ENCODE measurements at regions not wholly inside any gene's neighbourhood (a gene's known extent, or its start where the extent isn't known, plus 50 kb on each side); places are given as distances from the start of the nearest gene placed in this dataset.

GRCh38 chr5:133839721-133840120, 128.7 kb downstream of the C5orf15 start:
- no peak overlapping the region for H3K27ac Mint-ChIP-seq
- TF ChIP-seq, protein P1, sequence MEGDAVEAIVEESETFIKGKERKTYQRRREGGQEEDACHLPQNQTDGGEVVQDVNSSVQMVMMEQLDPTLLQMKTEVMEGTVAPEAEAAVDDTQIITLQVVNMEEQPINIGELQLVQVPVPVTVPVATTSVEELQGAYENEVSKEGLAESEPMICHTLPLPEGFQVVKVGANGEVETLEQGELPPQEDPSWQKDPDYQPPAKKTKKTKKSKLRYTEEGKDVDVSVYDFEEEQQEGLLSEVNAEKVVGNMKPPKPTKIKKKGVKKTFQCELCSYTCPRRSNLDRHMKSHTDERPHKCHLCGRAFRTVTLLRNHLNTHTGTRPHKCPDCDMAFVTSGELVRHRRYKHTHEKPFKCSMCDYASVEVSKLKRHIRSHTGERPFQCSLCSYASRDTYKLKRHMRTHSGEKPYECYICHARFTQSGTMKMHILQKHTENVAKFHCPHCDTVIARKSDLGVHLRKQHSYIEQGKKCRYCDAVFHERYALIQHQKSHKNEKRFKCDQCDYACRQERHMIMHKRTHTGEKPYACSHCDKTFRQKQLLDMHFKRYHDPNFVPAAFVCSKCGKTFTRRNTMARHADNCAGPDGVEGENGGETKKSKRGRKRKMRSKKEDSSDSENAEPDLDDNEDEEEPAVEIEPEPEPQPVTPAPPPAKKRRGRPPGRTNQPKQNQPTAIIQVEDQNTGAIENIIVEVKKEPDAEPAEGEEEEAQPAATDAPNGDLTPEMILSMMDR (IDR thresholded peaks at IDR 0.05; ENCODE audit: unreplicated experiment): no peak
- no peak overlapping the region for H3K4me3 Mint-ChIP-seq
- H3K36me3 Mint-ChIP-seq: no peaks in the 10 kb centered on the region
- H3K9me3 Mint-ChIP-seq: peaks cover 17% of the 10 kb centered on the region
- H3K4me1 Mint-ChIP-seq: peaks cover 11% of the 10 kb centered on the region
- no peak for DNase-seq (ENCODE audit: low spot score in 2 of 2, unreplicated experiment in 2 of 2)
- peaks cover 17% of the 10 kb centered on the region for H3K27me3 Mint-ChIP-seq (ENCODE audit: low read depth)

DNA sequence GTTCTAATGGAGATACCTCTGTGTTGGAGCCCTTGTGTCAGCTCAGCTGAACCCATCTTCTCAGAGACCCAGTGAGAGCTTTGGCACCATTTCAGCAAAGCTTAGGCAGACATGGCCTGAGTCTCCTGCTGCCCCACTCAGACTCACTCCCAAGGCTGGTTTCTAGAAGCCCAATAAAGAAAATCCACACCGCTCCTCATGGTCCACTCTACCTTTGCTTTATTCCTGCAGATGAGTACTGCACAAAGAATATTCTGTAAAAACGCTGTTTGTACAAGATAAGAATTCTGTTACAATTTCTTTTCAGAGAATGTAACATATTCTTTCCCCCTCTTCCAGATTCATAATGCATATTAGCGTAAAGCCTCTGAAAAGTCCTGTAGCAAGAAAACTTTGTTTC, 129.3 kb downstream of the C5orf15 start:
- Mint-ChIP-seq H3K27ac (no peak overlapping the region), H3K27me3 (ENCODE audit: low read depth) (peaks cover 17% of the 10 kb centered on the region), H3K36me3 (no peaks in the 10 kb centered on the region), H3K4me1 (peaks cover 9% of the 10 kb centered on the region), H3K9me3 (peaks cover 17% of the 10 kb centered on the region), H3K4me3 (no peak overlapping the region)
- no peak for DNase-seq (ENCODE audit: low spot score in 2 of 2, unreplicated experiment in 2 of 2)
- TF ChIP-seq, protein P1 (IDR thresholded peaks at IDR 0.05; ENCODE audit: unreplicated experiment): no peak

DNA sequence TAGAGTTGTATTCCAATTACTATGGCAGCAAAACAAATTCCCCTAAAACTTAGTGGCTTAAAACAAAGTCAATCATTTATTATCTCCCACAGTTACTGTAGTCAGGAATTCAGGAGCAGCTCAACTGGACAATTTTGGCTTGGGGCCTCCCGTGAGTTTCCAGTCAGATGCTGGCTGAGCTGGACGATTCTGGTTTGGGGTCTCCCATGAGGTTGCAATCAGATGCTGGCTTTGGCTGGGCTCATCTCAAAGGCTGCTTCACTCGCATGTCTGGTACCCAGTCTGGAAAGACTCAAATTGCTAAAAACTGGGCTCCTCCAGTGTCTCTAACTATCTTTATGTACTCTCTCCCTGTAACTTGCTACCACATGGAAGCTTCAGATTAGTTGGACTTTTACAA, 130.1 kb downstream of the C5orf15 start:
- H3K4me3 Mint-ChIP-seq: no peak overlapping the region
- H3K36me3 Mint-ChIP-seq: no peaks in the 10 kb centered on the region
- H3K27me3 Mint-ChIP-seq (ENCODE audit: low read depth): peaks cover 23% of the 10 kb centered on the region
- no peak overlapping the region for H3K27ac Mint-ChIP-seq
- TF ChIP-seq, protein P1 (IDR thresholded peaks at IDR 0.05; ENCODE audit: unreplicated experiment): no peak
- H3K9me3 Mint-ChIP-seq: peaks cover 17% of the 10 kb centered on the region
- DNase-seq (ENCODE audit: low spot score in 2 of 2, unreplicated experiment in 2 of 2): no peak
- peaks cover 2% of the 10 kb centered on the region for H3K4me1 Mint-ChIP-seq

DNA sequence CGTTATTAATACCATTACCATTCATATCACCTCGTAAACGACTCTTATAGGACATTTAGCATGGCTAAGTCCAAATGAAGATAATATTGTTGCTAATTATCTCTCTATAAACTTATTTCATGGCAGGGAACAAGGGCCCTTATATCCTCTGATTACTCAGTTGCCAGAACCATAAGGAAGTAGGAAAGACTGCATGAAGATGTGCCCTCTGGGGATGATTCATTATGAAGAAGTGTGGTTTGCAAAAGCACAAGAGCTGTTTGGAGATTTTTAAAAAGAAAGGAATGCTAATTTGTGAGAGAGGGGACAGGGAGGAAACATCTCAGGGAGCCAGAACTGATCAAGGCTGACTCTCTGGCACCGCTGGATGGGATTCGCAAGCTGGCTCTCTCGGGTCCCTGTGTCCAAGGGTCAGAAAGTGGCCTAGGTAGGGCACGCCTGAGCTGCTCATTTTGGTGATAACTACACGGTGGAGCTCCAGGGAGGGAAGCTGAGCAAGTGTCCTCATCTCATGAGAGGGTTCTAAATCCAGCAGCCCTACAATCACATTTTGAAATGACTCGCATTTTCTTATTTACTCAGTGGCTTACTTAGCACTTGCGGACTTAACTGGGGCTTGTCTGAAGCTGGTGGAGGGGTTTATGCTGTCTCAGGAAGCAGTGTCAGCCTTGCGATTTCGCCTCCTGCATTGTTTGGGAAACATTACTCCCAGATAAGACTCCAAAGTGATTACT, 136.8 kb downstream of the C5orf15 start:
- no peaks in the 10 kb centered on the region for H3K36me3 Mint-ChIP-seq
- H3K9me3 Mint-ChIP-seq: peaks cover 9% of the 10 kb centered on the region
- no peak overlapping the region for H3K27ac Mint-ChIP-seq
- DNase-seq (ENCODE audit: low spot score in 2 of 2, unreplicated experiment in 2 of 2): no peak
- no peak overlapping the region for H3K4me3 Mint-ChIP-seq
- H3K4me1 Mint-ChIP-seq: peaks cover 4% of the 10 kb centered on the region
- peaks cover 10% of the 10 kb centered on the region for H3K27me3 Mint-ChIP-seq (ENCODE audit: low read depth)
- TF ChIP-seq, protein P1 (IDR thresholded peaks at IDR 0.05; ENCODE audit: unreplicated experiment): no peak

DNA sequence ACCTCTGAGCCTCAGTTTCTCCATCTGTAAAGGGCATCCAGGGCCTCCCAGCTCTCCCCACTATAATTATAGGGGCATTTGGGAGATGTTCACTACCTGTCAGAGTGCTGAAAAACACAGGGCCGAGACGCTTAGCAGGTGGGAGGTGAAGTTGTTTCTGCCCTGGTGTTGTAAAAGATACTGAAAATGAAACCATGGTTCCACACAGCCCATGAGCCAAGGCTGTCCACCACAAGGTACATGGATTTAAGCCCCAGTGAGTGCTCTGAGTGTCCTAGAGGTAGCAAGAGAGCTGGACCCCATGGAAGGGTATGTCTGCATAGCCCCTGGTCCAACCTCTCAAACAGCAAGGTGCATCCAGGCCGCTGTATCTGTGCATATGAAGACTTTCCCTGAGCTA, 137.5 kb downstream of the C5orf15 start:
- H3K4me1 Mint-ChIP-seq: peaks cover 4% of the 10 kb centered on the region

More for the DNA sequence above, 137.5 kb downstream of the C5orf15 start:
- H3K9me3 Mint-ChIP-seq: peaks cover 5% of the 10 kb centered on the region
- no peak overlapping the region for H3K4me3 Mint-ChIP-seq
- no peaks in the 10 kb centered on the region for H3K36me3 Mint-ChIP-seq
- TF ChIP-seq, protein P1 (IDR thresholded peaks at IDR 0.05; ENCODE audit: unreplicated experiment): no peak
- no peak for DNase-seq (ENCODE audit: low spot score in 2 of 2, unreplicated experiment in 2 of 2)
- H3K27ac Mint-ChIP-seq: no peak overlapping the region
- H3K27me3 Mint-ChIP-seq (ENCODE audit: low read depth): peaks cover 9% of the 10 kb centered on the region

Measured in mesothelial cell of epicardium (in vitro differentiated cells).